ENCODE measurements at regions not wholly inside any gene's neighbourhood (a gene's known extent, or its start where the extent isn't known, plus 50 kb on each side); places are given as distances from the start of the nearest gene placed in this dataset.

- no peak overlapping the region for H3K9ac ChIP-seq (ENCODE audit: extremely low read depth, insufficient read length, low read length)
- Mint-ChIP-seq H3K27ac (no peak overlapping the region), H3K4me3 (no peak overlapping the region), H3K4me1 (peaks cover 6 to 9% of the 10 kb centered on the region in 2 experiments), H3K36me3 (ENCODE audit: insufficient read depth in 1 of 3, low read depth in 3 of 3) (0 out of 7 replicates have a peak, but pooled peaks cover 0 to 2% (median 0%) of the 10 kb centered on the region in 3 experiments), H3K9me3 (peaks cover 0 to 3% of the 10 kb centered on the region in 2 experiments; a peak in 1 of 5 replicates), H3K27me3 (ENCODE audit: low read depth) (peaks cover 2% of the 10 kb centered on the region; the same call in 1 of the 2 replicates)
- no peaks in the 10 kb centered on the region for H3K27me3 ChIP-seq (ENCODE audit: insufficient read depth, low read length)
- no CpG with 5 or more reads among the region's 4 CpGs for WGBS (ENCODE audit: extremely low coverage, insufficient read length, low lambda C conversion rate)
- TF ChIP-seq CTCF (conservative IDR thresholded peaks at IDR 0.05) = no peak
- no peak overlapping the region for H3K14ac ChIP-seq (ENCODE audit: insufficient read depth, low read length)
- no peak overlapping the region for H3K4me2 ChIP-seq (ENCODE audit: insufficient read depth, insufficient read length, low read length)
- H3K4me1 ChIP-seq (ENCODE audit: insufficient read depth, low read length) = no peaks in the 10 kb centered on the region
- no peak overlapping the region for H3K56ac ChIP-seq (ENCODE audit: insufficient read length, low read depth, low read length)
- H4K20me1 ChIP-seq (ENCODE audit: control insufficient read depth, insufficient read depth, insufficient read length) = no peaks in the 10 kb centered on the region
- no peak overlapping the region for H2BK120ac ChIP-seq (ENCODE audit: low read depth, low read length, poor library complexity, severe bottlenecking)
- no peak overlapping the region for H3K4ac ChIP-seq (ENCODE audit: low read depth, low read length)
- H3K23ac ChIP-seq (ENCODE audit: insufficient read length, low read depth, low read length) = no peak overlapping the region
- H4K5ac ChIP-seq (ENCODE audit: insufficient read length, low read depth, low read length) = no peak overlapping the region
- no peak overlapping the region for H2BK15ac ChIP-seq (ENCODE audit: low read depth, low read length)
- no peaks in the 10 kb centered on the region for H3K9me3 ChIP-seq (ENCODE audit: control insufficient read depth, low read depth, low read length)
- no peak for DNase-seq
- H3T11ph ChIP-seq (ENCODE audit: low read length) = no peak overlapping the region
- H2BK12ac ChIP-seq (ENCODE audit: insufficient read length, low read depth, low read length) = no peak overlapping the region
- no peaks in the 10 kb centered on the region for H3K79me1 ChIP-seq (ENCODE audit: insufficient read depth, low read depth, low read length, poor library complexity, severe bottlenecking)
- H3K18ac ChIP-seq (ENCODE audit: insufficient read length, low read depth, low read length) = no peak overlapping the region
- no peak overlapping the region for H2BK20ac ChIP-seq (ENCODE audit: low read depth, low read length, poor library complexity, severe bottlenecking)
- H2AFZ ChIP-seq (ENCODE audit: low read length) = no peak overlapping the region
- H3K27ac ChIP-seq (ENCODE audit: insufficient read length, low read depth, low read length) = no peak overlapping the region
- no peaks in the 10 kb centered on the region for H3K79me2 ChIP-seq (ENCODE audit: insufficient read depth, low read length)
- no peaks in the 10 kb centered on the region for H3K23me2 ChIP-seq (ENCODE audit: insufficient read length, low read depth, low read length, poor library complexity, severe bottlenecking)
- no peak overlapping the region for H2AK5ac ChIP-seq (ENCODE audit: insufficient read length, low read length)
- H2BK5ac ChIP-seq (ENCODE audit: insufficient read length, low read length) = no peak overlapping the region
- no peak overlapping the region for H4K8ac ChIP-seq (replicated peaks; ENCODE audit: insufficient read length, low read depth, low read length)
- no peak overlapping the region for H4K91ac ChIP-seq (ENCODE audit: insufficient read length, low read depth, low read length)
These were observed 336.2 kb upstream of the FAT1 start for GRCh38 chr4:187059895-187060294.
